Stimulated activated CD8-positive, alpha-beta memory T cell treated with anti-CD3 and anti-CD28 coated beads, Interleukin-4, amount 100 ng/mL, for 1 hour (primary cell): ENCODE measurements at regions not wholly inside any gene's neighbourhood (a gene's known extent, or its start where the extent isn't known, plus 50 kb on each side); places are given as distances from the start of the nearest gene placed in this dataset.

Experiments
- DNase-seq, 2 donors: peaks; one replicate each; pipeline ENCODE4 v3.0.0-alpha.2; 2020; ENCODE audit warnings: low read depth in 2 of 2, low spot score in 1 of 2

DNA sequence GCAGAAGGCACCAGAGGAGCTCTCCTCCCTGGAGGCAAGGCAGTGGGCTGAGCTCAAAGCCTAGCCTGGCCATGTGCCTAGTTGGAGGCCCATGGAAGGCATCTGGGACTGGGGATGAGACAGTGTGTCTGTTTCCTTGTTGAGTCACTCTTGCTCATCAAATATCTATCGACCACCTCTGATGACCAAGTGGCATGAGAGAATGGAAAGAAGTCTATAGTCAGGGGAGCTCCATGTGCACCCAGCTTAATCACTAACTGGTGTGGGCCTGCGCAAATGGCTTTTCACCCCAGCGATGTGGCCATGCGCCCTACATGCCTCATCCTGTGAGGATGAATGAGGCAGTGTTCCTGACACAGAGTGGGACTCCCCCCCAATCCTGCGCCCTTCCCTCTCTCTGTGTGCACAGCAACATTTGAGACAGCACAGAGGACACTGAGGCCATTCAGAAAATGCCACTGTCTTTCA is 229.9 kb downstream of the RPS24 start:
- DNase-seq = no peak

DNA sequence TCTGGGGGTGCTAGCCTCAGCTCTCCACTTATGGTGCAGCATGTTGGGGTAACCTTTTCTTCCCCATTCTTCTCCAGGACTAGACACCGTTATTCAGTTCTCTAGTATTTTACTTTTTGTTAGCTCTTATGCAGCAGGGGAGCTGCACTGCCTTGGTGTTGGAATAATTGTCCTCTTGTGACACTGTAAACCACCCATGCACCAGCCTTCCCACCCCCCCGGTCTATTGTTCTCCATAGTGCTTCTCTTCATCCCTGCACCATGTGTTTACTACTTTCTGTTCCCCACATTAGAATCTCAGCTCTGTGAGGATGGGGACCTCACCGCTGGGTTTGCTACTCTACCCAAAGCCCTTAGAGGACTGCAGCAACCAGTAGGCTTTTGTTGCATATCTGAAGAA is 230.7 kb downstream of the RPS24 start:
- DNase-seq = no peak

DNA sequence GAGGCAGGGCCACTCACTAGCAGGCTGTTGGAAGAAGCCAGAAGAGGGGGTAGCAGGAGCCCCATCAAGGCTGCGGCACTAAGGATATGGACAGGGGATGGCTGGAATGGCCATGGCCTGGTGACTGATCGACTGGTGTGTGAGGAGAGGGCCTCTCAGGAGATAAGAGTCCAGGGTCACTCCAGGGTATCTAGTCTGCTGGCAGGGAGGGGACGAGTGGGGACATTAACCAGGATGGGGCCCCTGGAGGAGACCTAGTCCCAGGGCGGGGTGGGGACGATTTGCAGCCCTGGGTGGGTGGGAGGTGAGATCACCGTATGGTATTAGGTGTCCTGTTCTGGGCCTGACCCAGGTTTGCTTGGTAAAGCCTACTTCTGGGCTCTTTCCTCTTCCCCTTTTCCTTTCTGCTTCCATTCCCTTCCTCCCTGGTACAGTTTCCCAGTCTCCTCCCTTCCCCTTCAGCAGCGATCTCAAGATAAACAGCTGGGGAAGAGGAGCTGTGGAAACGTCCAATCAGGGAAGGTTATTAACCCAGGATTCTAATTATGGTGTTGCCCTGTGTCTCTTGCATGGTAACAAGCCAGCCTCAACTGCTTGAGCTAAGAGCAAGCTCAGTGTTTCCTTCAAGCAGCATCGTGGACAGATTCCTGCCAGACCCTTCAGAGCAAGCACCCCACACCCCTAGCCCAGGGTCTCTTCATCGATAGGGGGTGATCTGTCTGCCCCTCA is 233.2 kb downstream of the RPS24 start:
- no peak for DNase-seq

DNA sequence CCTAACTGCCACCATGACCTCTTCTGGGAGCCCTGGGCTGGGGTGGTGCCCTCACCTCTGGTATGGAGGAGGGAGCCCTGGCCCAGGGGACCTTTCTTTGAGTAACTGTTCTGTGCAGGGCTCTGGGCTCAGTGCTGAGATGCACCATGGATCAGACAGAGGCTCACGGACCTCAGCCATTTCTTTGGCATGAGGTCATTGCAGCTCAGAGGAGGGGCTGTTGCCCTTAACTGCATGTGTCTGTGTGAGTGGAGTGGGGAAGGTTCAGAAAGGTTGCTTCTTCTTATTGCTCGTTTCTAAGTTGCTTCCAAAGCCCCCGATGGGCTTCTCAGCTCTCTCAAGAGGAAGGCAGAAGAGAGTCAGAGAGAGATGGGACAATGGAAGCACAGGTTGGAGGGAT is 233.9 kb downstream of the RPS24 start:
- DNase-seq = no peak

DNA sequence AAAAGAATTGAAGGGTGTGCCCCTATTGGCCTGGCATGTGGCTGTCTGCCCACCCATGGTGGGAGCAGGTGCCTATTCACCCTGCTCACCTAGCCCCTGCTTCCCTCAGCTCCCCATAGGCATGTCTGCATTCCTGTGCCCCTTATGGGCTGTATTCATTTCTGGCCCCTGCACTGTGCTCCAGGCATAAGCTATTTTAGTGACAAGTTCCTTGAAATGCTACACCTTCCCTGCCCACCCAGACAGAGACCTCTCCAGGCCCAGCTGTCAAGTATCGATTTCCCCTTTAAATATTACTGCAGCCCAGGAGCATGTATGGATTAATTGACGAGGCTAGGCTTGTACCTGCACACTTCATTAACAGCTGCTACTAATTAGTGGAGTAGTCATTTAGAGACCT is 235.4 kb downstream of the RPS24 start:
- DNase-seq = no peak

DNA sequence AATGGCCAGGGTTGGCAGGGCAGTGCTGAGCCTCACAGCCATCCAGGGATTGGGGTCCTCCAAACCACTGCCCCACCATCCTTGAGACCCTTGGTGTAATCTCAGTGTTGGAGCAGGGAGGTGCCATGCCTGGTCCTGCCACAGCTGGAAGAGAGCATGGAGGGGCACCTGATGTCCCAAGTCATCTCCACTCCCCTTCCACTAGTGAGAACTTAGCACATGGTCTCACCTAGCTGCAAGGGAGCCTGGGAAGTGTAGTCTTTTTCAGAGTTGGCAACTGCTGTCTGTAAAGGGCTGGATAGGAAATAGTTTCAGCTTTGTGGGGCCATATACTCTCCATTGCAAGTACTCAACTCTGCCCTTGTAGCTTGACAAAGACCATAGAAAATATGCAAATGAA is 238.7 kb downstream of the RPS24 start:
- DNase-seq = no peak

DNA sequence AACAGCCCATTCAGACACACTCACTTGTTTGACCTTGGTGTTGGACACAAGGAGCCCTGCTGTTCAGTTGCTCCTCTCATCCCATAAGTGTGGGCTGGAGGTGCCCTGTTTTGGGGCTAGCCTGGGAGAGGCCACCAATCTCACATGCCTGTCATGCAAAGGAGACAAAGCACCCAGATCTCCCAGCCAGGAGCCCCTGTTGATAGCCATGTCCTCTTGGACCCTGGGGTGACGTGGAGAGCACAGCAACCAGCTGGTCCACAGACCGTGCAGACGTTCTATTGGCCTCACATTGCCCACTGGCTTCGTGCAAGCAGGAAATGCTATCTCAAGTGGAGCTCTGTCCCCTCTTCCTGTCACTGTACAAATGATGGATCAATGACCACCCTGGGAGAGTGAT is 240.8 kb downstream of the RPS24 start:
- no peak for DNase-seq

DNA sequence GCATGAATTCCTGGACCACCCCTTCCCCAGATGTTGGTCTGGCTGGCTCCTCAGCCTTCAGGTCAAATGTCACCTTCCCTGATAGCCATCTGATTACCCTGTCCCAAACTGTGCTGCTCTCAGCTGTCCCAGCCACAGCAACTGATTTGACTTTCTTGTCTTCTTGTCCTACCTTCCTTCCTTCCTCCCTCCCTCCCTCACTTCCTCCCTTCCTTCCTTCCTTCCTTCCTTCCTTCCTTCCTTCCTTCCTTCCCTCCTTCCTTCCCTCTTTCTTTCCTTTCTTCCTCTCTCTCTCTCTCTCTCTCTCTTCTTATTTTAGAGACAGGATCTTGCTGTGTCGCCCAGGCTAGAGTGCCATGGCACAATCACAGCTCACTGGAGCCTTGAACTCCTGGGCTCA is 242.5 kb downstream of the RPS24 start:
- no peak for DNase-seq

DNA sequence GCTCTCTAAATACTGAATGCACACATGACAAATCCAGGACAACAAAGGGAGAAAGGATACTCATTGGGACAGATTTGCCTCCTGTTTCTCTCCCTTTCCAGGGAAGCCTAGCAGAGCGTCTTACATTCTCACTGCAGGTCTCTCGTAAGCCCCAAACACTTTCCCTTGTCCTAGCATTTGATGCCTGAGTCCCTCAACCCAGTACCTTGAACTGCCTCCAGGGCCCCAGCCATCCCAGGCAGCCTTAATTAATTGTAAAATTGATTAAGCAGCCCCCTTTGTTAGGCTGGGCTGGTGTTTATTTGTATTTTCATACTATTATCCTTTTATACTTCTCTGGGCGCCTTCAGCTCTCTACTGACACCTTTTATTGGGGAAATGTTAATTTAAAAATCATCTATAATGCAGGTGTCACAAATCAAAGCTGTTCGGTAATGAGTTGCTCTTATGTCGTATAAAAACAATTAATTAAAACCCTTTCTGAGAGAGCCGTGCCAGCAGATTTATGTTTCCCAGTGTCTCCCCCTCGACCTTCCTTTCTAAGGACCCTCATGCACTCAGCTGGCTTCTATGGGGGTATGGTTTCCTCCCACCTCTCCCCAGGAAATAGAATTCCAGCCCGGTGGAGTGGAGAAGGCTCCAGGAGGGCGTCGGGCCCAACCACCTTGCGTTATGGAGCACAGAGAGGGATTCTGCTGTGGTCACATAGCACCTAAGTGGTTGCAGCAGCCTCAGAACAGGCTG is 243.8 kb downstream of the RPS24 start:
- DNase-seq = no peak

DNA sequence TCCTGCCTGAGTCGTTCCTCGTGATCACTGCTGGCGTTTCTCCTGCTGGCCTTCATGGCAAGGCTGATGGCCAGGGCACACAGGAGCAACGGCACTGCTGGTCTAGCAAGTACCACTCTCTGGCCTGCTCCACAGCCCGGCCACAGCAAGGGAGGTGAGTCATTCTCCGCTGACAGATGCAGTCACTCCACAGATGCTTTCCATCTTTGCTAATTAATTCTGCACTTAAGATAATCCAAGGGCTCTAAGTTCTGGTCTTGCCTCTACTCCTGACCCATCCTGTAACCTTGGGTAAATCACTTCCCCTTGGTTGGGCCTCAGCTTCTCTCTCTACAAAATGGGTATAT is 244.4 kb downstream of the RPS24 start:
- DNase-seq = no peak

DNA sequence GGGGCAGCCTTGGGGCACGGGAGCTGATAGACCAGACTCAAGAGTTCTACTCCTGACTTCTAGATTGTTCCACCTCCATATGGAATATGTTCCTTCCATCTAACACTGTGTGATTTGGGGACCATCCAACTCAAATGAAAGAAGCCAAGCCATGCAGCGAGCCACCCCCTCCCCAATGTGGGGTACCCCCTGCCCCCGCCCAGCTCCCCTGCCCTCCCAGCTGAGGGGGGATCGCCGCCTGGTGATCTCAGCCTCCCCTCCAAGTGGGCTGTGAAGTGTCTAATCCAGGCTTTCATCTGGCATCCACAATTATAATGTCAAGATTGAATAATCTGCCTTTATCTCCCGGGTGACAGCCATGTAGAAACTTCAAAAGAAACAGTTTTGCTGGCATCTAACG is 246.1 kb downstream of the RPS24 start:
- DNase-seq = no peak

DNA sequence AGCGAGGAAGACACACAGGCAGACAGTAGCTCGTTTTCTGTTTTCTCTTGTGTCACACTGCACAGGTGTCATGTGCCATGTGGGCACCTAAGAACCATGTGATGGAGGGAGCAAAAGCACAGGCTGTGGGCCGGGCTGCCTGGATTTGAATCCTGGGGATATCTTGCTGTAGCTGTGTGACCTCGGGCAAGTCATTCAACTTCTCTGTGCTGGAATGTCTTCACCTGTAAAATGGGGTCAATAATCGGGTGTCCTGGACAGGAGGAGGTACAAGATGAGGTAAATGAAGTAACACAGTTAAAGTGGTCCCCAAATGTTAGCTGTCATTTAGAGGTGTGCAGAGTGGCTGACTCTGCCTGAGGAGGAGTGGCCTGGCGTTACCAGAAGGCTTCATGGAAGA is 246.9 kb downstream of the RPS24 start:
- DNase-seq = no peak

DNA sequence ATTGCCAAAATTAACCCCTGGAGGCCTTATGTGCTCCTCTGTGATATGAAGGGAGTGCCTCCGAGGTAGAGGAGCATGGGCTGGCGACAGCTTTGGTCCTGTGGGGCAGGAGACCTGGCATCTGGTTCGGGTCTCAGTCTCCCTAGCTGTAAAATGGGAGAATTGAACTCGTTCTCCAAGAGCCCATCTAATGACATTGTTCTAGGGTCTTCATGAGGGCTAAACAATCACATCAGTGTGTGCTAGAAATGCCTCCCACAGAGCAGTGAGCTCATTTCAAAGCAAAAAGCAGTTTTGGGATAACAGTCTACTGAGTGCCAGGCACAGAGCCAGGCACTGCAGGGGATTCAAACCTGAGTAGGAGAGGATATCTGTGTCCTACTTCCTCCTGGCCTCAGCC is 248.0 kb downstream of the RPS24 start:
- DNase-seq = no peak

DNA sequence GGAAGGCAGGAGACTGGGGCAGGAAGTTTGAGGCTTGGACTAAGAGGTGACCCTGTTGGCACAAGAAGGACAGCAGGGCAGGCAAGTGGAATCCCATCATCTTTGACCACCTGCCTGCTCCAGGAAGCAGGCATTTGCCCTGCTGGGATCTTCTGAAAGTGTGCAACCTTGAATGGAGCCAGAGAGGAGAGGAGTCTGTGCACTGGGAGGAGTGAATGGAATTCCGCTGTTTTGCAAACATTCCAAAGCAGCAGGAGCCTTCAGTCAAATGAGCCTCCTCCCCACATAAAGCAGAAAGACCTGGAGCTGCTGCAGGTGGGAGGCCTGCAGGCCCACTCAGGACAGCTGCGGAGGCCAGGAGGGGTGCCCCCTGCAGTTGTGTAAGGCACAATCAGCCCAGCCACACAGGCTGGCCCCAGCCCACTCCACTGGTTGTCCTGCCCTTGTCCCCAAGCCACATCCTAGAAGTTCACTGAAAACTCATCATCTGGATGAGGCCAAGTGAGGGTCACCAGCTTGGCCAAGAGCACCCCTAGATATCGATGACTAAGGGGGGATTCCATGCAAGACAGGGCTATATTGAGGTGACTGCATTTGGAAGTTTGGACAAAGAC is 249.5 kb downstream of the RPS24 start:
- DNase-seq = no peak

DNA sequence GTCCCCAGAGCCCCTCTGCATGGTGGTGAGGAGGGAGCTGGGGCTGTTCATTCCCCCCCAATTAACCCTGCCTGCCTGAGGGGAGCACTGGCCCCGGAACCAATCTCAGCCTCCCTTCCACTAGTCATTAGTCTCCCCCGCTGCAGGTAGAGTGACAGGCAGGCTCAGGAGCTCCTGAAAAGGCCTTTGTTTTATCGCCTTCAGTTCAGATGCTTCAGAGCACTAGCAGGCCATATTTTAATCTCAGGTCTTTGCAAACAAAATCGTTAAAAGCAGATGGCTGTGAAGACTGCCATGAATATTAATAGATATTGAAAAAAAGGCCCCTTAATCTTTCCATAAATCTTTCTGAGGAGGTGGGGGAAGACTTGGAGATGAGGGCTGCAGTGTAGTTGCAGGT is 250.7 kb downstream of the RPS24 start:
- no peak for DNase-seq

DNA sequence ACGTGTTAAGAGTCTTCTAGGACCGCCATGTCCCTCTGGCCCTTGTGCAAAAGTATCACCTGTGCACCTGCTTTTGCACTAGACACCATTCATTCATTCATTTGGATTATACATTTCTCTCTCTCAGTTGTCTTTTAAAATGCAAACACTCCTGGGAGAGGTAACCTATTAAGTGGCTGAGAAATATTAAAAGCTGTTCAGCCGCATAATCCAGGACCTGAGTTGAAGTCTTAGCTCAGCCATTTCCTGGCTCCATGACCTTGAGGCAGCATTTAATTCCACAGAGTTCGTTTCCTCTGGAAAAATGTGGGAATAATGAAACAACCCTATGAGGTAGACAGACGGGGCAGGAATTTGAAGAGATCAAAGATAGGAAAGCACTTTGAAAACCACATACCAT is 251.6 kb downstream of the RPS24 start:
- no peak for DNase-seq

DNA sequence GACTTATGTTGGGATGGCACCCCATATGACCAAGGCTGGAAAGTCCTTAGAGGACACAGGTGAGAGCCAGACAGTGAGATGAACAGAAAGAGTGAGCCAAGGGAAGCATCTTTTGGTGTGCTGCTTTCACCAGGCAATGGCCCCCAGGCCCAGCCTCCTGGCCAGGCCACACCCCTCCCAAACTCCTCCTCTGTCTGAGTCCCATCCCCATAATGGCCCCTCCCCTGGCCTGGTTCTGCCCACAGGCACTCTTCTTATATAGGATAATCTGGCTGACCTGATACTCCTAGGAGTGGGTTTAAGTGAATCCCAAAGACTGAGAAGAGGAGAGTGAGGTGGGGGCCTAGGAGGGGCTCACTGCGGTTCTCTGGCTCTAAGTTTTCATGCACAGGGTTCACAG is 252.5 kb downstream of the RPS24 start:
- no peak for DNase-seq

DNA sequence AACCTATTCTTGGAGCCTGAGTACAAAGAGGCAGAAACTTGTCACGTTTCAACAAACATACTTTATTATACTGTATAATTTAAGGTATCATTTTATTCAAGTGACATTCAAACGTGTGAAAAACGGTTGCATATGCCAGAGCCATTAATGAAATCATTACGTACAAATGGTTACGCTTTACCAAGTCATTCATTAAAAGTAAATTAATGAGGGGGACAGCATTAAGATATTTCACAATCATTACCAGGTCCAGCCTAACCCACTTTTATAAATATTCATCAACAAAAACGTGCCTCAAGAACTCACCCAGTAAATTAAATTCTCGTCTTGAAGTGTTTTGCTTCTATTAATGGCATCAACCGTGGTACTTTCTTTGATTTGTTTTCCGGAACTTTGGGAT is 253.0 kb downstream of the RPS24 start:
- DNase-seq = no peak

DNA sequence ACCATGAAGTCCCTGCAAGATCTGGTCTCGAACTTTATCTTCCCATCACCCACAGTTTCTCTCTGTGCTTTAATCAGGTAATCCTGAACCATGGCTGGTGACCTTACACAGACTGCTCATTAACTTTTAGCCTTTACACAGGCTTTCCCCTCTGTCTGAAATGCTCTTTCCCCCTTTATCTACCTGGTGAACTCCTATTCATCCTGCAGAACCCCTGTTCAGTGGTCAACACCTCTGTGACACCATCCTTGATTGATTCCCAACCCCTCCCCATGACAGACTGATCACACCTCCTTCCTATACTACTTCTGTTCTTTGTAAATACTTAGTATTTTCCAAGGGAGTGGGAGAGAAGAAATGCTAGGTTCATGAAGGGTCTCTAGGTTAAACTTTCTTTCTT is 254.0 kb downstream of the RPS24 start:
- DNase-seq = no peak

DNA sequence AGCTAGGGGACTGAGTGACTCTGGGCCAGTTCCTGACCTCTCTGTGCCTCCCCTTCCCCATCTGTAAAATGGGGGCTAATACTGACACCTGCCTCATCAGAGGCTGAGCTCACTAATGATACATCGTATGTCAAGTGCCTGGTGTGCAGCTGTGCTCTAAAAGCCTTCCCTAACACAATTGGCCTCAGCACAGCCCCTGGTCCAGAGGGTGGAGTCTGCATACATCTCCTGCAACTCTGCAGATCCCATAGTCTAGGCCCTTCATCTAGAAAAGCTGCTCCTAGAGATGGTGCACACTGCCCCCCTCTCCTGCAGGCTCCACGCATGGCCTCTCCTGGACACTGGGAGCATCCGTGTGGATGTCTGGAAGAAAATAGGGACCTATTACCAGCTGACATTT is 255.0 kb downstream of the RPS24 start:
- DNase-seq = no peak

DNA sequence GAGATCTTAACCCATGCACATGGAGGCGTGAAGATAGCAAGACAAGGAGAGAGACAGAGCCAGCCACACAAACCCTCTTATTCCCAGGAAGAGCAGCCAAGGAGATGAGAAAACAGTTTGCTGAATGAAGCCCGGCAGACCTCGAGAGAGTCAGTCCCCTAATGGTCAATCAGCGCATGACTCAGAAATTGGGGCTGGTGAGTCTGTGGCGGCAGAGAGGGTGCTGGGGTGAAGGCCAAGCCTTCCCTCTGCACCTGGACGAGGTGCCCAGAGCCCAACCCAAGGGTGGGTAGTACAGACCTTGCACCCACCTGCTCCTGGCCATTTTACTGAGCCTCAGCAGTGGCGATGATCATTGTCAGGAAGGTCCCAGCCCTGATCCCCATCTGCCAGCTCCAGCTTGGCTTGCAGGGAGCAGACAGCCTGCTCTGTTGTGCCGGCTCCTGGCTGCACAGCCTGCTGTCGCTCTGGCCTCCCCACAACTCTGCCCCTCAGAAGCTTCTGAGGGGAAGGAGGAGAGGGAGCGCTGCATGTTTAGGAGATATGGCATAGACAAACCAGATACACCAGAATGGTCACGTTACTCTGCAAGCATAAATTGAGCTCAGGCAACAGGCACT is 256.6 kb downstream of the RPS24 start:
- no peak for DNase-seq

DNA sequence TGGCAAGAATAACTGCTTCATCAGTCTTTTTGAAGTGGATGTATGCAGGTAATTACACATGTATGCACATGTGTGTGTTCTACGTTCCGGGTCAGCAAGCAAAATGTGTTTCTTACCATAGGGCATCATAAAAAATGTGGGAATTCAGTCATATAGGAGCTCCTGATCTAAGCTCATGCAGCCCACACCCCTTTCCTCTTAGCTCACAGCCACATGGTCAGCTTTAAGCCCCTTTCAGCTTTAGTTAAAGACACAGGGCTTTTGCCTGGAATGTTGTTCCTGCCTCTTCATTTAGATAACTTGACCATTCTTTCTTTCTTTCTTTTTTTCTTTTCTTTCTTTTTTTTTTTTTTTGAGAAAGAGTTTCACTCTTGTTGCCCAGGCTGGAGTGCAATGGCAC is 258.1 kb downstream of the RPS24 start:
- no peak for DNase-seq
